ENCODE measurements at regions not wholly inside any gene's neighbourhood (a gene's known extent, or its start where the extent isn't known, plus 50 kb on each side); places are given as distances from the start of the nearest gene placed in this dataset.
"Not testable (repeated sequence)": the region's sequence is repeated elsewhere in the genome, so short reads cannot be mapped to it uniquely, and the experiment has no call there.

GRCh38 chr5:136455409-136455808 is 90.1 kb upstream of the TRPC7 start:
- H3K27ac ChIP-seq: no peak overlapping the region
- TF ChIP-seq CTCF (IDR thresholded peaks at IDR 0.05): no peak
- no peaks in the 10 kb centered on the region for H3K4me1 ChIP-seq
- no peaks in the 10 kb centered on the region for H3K27me3 ChIP-seq (ENCODE audit: insufficient read depth in 3 of 3, low read length in 2 of 3)
- DNase-seq (no peak), ATAC-seq (no peak)
- H3K9me3 ChIP-seq: no peaks in the 10 kb centered on the region
- intact Hi-C loops (cut with DNase I): no loop called here
- WGBS, 3 donors: 19 to 44% (median 36%) methylated on average over 1 of the region's 1 CpG
- H3K36me3 ChIP-seq (ENCODE audit: insufficient read depth in 1 of 2, low read depth in 1 of 2): no peaks in the 10 kb centered on the region
- H3K4me3 ChIP-seq: no peak overlapping the region

GRCh38 chr5:136453986-136454758 is 88.8 kb upstream of the TRPC7 start:
- DNase-seq (no peak), ATAC-seq (no peak)
- intact Hi-C loops (cut with DNase I): no loop called here
- H3K27me3 ChIP-seq (ENCODE audit: insufficient read depth in 3 of 3, low read length in 2 of 3): no peaks in the 10 kb centered on the region
- TF ChIP-seq CTCF (IDR thresholded peaks at IDR 0.05): no peak
- no peak overlapping the region for H3K27ac ChIP-seq
- no peaks in the 10 kb centered on the region for H3K9me3 ChIP-seq
- H3K4me1 ChIP-seq: no peaks in the 10 kb centered on the region
- H3K36me3 ChIP-seq (ENCODE audit: insufficient read depth in 1 of 2, low read depth in 1 of 2): no peaks in the 10 kb centered on the region
- H3K4me3 ChIP-seq: no peak overlapping the region
- WGBS, 3 donors: 52 to 72% (median 61%) methylated on average over 4 of the region's 4 CpGs

GRCh38 chr5:136453199-136453598 is 87.9 kb upstream of the TRPC7 start:
- DNase-seq (no peak), ATAC-seq (no peak)
- Histone ChIP-seq H3K9me3 (no peaks in the 10 kb centered on the region), H3K4me1 (no peaks in the 10 kb centered on the region), H3K4me3 (no peak overlapping the region), H3K27ac (no peak overlapping the region), H3K36me3 (ENCODE audit: insufficient read depth in 1 of 2, low read depth in 1 of 2) (no peaks in the 10 kb centered on the region), H3K27me3 (ENCODE audit: insufficient read depth in 3 of 3, low read length in 2 of 3) (no peaks in the 10 kb centered on the region)
- no peak for TF ChIP-seq CTCF (IDR thresholded peaks at IDR 0.05)
- intact Hi-C loops (cut with DNase I): no loop called here

- H3K4me3 ChIP-seq; ATAC-seq; H3K36me3 ChIP-seq (ENCODE audit: insufficient read depth in 1 of 2, low read depth in 1 of 2); intact Hi-C loops (cut with DNase I); H3K9me3 ChIP-seq; DNase-seq; H3K4me1 ChIP-seq; H3K27ac ChIP-seq; H3K27me3 ChIP-seq (ENCODE audit: insufficient read depth in 3 of 3, low read length in 2 of 3): not testable (repeated sequence)
- 70 to 76% (median 75%) methylated on average over 2 of the region's 2 CpGs for WGBS, 3 donors
These were observed 82.2 kb upstream of the TRPC7 start for GRCh38 chr5:136447576-136447975.

GRCh38 chr5:136446565-136446964 is 81.2 kb upstream of the TRPC7 start:
- no peak for TF ChIP-seq CTCF (IDR thresholded peaks at IDR 0.05)
- Histone ChIP-seq H3K27ac (no peak overlapping the region), H3K9me3 (no peaks in the 10 kb centered on the region), H3K4me3 (no peak overlapping the region), H3K27me3 (ENCODE audit: insufficient read depth in 3 of 3, low read length in 2 of 3) (no peaks in the 10 kb centered on the region), H3K36me3 (ENCODE audit: insufficient read depth in 1 of 2, low read depth in 1 of 2) (no peaks in the 10 kb centered on the region), H3K4me1 (no peaks in the 10 kb centered on the region)
- intact Hi-C loops (cut with DNase I): no loop called here
- ATAC-seq: no peak
- 83 to 86% (median 86%) methylated on average over 6 of the region's 6 CpGs for WGBS, 3 donors
- no peak for DNase-seq

GRCh38 chr5:136444099-136444498 is 78.8 kb upstream of the TRPC7 start:
- DNase-seq; H3K27ac ChIP-seq; H3K4me1 ChIP-seq; H3K27me3 ChIP-seq (ENCODE audit: insufficient read depth in 3 of 3, low read length in 2 of 3); H3K9me3 ChIP-seq; H3K36me3 ChIP-seq (ENCODE audit: insufficient read depth in 1 of 2, low read depth in 1 of 2); H3K4me3 ChIP-seq; ATAC-seq; intact Hi-C loops (cut with DNase I): not testable (repeated sequence)
- WGBS, 3 donors: 92% methylated on average over 12 of the region's 12 CpGs
